Right kidney (tissue), 1 donor: ENCODE measurements at regions not wholly inside any gene's neighbourhood (a gene's known extent, or its start where the extent isn't known, plus 50 kb on each side); places are given as distances from the start of the nearest gene placed in this dataset.
"Not testable (repeated sequence)": the region's sequence is repeated elsewhere in the genome, so short reads cannot be mapped to it uniquely, and the experiment has no call there.

Experiments
- DNase-seq: peaks from one replicate; pipeline ENCODE4 v3.0.0-alpha.2; 2016

DNA sequence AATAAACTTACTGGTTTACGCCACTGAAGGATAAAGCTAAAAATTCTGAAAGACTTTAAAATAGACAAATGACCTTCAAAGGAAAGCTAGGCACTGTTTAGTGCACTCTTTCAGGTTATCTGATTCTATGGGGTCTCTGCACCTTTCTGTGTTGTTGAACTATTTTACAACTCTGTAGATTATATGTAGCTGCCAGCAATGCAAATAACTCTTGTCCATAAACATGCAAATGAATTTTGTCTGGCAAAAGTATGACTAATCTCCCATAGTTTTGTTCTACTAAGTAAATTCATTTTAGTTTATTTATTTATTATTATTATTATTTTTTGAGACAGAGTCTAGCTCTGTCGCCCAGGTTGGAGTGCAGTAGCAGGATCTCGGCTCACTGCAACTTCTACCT lies 266.3 kb upstream of the CCDC196 start:
- no peak for DNase-seq

DNA sequence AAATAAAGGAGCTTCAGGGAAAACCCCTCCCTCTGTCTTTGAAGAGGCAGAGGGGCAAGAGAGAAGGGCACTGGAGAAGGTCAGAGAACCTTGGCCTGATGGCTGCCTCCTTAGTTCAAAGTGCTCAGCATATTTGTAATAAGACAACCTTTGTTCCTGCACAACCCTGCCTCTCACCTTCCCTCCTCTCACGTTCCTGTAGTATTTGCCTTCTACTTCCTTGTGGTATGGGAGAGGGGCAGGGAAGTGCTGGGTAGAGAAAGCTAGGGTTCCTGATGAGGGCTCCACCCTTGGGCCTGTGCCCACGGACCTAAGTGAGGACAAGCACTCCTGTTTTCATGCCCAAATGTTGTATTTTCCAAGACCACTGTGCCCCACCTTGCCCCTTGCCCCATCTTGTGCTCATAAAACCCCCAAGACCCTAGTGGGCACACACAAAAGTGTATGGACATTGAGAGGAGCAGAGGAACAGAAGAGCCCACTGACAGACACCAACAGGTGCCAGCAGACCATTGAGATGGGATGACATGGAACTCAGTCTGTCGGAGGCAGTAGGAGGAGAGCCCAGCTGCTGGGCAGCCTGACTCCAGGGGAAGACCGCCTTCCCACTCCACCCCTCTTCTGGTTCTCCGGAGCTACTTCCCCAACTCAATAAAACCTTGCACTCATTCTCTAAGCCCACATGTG lies 261.5 kb upstream of the CCDC196 start:
- no peak for DNase-seq

DNA sequence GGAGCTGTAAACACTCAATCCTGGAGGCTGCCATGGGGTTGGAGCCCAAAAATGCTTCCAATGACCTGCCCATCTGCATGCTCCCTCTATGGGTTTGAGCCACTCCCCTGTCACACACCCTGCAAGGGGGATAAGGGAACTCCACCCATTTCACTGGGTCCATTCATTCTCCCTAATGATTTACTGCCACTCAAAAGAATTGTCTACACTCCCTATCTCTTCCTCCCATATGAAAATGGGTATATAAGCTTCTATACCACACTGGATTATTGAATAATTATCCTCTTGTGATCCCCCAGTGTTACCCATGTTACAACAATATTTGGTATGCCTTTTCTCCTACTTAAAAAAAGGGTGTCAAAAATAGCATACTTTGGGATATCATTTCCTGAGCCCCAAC lies 260.8 kb upstream of the CCDC196 start:
- DNase-seq, result no peak

DNA sequence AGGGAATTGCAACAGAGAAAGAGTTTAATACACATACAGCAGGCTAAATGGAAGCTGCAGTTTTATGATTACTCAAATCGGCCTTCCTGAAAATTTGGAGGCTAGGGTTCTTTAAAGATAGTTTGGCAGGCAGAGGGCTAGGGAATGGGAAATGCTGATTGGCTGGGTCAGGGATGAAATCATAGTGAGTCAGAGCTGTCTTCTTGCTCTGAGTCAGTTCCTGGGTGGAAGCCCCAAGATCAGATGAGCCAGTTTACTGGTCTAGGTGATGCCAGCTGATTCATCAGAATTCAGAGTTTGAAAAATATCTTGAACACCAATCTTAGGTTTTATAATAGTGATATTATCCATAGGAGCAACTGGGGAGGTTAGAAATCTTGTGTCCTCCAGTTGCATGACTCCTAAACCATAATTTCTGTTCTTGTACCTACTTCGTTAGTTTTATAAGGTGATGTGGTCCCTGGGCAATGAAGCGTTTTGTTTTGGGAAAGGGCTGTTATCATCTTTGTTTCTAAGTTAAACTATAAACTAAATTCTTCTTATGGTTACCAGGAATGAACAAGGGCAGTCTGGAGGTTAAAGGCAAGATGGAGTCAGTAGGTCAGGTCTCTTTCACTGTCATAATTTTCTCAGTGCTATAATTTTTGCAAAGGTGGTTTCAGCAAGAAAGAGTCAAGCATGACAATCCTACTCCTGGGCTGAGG lies 257.8 kb upstream of the CCDC196 start:
- DNase-seq, result no peak

DNA sequence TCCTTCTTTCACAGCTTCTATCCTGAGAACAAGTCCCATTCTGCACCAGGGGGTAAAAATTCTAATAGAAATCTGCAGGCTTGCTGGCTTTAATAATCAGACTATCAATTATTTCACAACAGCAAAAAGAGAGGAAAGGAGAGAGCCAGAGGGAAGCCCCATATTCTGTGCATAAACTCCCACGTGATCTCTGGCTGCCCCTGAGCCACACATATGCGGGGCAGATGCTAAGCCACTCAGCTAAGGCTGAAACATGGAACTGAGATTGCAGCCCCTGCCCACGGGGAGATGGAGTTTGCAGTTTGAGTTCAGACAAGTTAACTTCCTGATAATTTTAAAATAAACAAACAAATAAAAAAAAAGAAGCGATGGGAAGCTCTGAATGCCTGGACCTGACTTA lies 254.4 kb upstream of the CCDC196 start:
- no peak for DNase-seq

DNA sequence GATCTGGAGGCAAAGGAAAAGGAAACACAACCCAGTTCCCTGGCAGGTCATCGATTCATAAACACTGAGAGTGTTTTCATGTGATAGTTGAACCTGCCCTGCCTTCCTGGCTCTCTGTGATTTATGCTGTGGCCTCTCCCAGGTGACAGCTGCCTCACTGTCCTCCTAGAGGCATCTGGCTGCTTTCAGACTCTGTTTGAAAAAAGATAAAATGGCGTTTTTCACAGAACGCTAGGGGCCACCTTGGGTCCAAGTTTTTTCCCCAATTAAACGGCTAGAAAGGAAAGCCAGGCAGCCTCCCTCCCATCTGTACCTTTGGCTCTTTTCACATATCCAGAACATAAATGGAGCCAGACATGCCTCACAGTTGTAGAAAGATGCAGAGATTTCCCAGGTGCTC lies 252.6 kb upstream of the CCDC196 start:
- no peak for DNase-seq

DNA sequence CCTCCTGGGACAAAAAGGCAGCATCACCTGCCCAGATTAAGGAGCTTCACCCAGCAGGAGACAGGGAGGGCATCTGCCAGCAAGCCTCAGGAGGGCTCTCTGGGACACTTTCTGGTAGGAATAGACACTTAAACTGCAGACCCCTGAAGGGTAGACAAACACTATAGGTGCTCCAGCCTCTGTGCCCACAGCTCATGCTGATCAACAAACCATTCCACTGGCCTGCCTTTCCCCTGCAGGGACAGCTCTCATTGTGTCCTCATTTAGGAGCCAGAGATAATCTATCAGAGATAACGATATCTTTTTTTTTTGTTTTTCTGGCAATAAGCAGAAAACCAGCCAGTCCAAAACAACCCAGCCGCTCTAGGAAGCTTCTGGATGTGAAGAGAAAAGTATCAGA lies 251.8 kb upstream of the CCDC196 start:
- no peak for DNase-seq

DNA sequence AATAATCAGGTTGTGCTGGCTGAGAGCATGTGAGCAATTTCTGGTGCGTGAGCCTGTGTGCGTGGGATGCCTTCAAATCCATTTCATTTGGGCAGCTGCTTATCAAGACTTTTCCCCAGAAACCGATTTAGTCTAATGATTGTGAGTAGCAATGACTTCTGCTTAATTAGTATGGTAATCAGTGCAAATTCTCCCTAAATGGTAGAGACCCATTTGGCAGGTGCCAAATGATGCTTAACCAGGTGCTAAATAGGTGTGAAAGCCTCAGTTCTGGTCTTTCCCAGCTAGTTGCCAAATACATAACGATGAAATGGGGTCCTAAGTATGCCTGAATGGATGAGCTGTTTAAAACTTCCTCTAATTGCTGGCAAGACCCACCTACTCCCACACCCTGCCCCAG lies 248.4 kb upstream of the CCDC196 start:
- no peak for DNase-seq

DNA sequence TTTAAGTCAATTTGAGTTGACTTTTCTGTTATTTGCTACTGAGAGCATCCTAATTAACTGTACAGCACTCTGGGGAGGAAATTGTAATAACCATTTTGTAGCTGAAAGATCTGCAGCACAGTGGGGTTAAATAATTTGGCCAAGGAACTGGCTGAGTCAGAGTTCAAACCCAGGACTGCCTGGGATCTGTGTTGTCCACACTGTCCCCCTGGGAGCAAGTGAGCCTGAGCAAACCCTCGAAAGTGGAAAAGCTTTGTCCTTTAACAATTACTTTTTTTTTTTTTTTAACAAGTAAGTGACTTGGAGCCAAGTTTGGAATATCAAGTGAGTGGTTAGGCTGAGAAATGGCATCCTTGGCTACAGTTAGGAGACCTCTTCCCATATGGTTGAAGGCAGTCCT lies 247.2 kb upstream of the CCDC196 start:
- no peak for DNase-seq

DNA sequence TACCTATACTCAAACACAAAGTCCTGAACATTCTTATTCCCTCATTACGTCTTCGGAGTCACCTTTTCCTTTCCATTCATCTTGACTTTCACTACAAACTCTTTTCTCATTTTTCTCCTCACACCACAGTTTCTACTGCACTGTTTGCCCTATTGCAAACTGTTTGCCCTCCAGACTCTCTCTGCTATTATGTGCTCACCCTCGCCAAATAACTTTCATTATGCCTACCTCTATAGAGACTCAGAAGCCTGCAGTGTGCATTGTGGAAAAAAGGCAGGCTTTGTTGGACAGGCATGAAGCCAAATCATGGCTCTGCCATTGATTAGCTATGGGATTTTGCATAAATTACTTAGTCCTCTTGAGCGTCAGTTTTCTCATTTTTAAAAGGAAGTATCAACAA lies 246.6 kb upstream of the CCDC196 start:
- no peak for DNase-seq

DNA sequence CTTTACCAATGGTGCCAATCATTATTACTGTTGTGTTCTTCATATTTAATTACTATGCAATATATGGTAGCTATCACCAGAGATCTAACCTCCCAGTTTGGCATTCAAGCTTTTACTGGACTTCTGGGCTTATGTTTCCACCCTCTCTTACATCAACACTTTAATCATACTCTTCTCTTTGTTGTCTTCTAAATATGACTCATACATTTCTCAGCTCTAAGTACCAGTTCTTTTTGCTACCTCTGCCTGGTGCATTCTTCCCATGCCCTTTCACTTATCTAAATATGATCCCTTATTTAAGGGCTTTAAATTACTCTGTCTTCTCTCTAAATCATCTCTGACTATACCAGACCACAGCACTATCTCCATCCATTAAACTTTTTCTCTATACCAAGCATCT lies 246.1 kb upstream of the CCDC196 start:
- DNase-seq, result no peak

DNA sequence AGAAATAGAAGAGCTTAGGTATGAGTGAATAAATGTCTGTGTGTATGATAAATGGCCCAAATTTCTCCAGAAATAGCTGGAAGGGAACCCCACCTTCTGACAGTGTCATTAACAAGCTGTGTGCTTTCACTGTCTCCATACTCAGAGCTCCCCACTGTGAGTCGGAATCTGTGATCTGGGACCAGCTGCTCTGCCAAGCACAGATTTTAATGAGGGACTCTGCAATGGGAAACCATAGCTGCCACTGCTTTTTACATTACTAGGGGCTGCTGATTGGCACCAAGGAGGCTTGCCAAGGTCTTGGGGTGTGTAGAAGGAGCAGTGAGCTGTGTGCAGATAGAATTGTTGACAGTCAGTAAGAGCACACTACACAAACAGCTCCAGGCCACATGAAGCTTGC lies 244.2 kb upstream of the CCDC196 start:
- no peak for DNase-seq

DNA sequence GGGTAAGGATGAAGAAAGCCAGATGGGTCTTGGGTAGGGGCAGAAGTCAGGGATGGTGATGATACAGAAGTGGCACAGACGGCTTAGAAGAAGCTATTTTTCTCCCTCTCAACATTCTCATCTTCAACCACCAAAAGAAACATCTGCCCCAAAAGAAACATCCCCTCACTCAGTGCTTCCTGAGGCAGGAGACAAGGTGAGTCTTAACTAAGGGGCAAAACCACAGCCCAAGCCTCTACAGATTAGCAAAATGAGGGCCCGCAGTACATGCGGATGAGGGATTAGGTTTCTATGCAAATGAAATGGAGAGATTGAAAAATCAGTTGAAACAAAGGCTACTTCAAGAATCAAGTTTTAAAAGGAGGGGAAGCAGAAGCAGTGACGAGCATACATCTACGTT lies 241.3 kb upstream of the CCDC196 start:
- no peak for DNase-seq

DNA sequence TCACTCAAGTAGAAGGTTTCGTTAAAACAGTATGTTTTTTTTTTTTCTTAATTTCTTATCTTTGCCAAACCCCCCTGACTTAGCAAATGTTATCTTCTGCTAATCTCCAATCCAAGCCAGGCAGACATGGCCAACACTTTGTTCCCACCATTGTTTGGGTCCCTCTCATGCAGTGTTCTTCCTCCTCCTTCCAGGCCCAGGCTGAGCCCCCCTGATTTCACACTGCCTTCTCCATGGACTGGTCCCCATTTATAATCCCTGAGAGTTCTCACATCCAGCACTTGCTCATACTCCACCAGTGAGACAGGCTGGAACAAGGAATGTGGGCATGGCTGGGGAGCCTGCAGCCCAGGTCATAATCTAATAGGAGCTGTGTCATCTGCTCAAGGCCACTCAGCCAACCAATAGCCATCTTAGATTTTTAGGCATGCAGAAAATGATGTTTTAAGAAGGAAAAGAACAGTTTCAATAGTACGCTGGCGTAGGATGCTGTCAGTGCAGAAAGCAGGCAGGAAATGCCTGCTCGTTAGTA lies 238.4 kb upstream of the CCDC196 start:
- DNase-seq, result no peak

DNA sequence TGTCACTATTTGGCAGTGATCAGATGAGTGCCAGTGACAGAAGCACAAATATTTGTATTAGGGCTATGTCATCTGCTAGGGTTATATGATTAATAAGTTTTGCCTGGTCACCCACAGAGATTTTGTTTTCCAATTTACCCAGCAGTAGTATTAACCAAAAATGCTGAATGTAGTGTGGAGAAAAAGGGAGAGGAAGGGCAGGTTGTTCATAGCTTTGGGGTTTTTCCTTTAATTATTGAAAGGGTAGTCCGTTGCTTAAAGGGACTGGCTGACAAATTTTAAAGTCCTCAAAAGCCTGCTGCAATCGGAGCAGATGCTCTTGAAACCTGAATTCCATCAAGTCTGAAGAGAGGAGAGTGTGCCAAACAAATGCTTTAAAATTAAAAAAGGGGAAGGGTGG lies 237.9 kb upstream of the CCDC196 start:
- DNase-seq, result no peak

DNA sequence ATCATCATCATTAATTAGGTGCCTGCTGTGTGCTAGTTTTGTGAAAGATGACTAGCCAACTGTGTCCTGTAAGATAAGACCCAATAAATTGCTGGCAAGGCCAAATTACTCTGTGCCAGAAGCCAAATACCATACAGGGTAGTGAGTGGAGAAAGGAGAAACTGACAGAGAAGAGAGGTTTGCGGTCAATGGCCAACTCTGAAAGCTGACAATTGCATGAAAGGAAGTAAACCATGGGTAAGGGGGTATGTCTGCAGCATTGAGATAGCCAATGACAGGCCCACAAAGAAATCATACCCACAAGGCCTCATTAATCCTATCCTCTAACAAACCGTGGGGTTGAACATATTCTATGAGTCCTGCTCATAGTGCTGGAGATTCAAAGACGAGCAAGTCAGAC lies 236.6 kb upstream of the CCDC196 start:
- DNase-seq, result no peak

DNA sequence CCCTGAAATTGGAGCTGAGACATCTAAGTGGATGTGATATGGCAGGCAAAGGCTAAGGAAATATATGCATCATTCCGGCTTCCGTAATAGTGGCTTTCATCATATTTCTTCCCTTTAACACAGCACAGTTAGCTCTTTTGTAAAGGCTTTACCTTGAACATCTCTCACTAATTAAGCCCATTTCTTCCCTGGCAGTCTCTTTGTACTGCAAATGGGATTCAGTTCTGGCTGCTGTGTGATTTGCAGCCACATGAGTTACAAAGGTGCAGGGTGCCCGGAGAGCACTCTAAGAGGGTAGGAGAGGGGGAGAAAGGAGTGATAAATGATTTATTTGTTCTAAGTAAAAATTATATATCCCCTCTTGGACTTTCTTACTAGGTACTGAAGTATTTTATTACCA lies 232.1 kb upstream of the CCDC196 start:
- no peak for DNase-seq

DNA sequence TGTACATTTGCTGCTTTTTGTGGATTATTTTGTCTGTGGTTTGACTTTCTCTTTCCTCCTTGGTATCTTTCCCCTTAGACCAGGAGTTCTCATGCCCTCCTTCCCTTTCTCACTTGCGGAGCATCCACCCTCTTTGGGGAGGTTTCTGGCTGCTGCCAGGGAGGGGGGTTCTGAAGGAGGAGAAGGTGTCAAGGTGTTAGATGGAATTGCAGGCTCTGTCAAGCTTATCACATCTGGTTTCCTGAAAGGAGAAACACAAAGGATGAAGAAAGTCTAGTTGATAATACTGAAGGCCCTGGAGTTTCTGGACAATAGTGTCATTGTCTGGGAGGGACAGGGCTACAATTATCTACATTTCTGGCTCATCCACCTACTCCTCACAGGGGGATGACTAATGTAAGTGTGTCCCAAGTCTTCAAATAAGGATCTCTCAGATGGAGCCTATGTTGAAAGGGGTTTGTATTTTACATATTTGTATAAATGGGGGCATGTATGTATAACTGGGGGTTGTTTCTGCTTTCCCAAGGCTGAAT lies 217.3 kb upstream of the CCDC196 start:
- DNase-seq, result no peak

DNA sequence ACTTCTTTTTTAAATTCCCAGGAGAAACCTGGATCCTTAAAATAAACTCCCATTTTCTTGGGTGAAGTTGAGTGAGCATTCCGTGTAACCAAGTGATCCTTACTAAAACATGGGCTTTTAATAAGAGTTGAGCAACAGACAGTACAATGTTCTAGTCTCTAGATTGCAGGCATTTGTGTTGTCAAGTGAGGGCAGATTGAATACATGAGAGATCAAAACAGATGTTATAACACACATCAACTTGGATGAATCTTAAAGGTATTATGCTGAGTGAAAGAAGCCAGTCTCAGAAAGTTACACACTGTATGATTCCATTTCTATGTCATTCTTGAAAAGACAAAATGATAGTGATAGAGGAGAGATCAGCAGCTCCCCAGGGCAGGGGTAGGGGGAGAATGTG lies 213.9 kb upstream of the CCDC196 start:
- no peak for DNase-seq

DNA sequence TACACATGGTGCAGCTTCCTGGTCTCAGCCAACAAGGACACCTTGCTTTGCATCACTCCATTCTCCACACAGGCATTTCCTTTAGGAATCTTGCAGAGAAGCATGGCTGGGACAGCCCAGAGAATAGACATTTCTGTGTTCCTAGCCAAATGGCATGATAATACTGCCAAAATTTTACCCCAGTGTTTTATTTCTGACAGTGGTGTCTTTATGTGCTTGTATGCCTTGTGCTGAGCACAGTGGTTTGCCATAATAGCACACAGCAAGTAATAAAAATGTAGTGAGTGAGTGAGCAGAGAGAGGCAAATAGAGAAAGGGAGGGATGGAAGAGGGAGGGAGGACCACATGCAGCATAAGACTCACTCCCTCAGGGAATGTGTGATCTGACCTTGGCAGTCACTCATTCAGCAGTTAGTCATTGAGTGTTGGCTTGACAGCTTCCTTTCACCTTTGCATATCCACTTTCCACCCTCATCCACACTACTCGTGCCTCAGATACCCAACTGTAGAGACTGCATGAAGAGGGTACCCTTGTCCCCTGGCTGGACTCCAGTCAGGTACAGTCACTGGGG lies 212.8 kb upstream of the CCDC196 start:
- DNase-seq, result no peak

DNA sequence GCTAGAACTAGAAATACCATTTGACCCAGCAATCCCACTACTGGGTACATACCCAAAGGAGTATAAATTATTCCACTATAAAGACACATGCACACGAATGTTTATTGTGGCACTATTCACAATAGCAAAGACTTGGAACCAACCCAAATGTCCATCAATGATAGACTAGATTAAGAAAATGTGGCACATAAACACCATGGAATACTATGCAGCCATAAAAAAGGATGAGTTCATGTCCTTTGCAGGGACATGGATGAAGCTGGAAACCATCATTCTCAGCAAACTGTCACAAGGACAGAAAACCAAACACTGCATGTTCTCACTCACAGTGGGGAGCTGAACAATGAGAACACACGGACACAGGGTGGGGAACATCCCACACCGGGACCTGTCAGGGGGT lies 207.8 kb upstream of the CCDC196 start:
- not testable (repeated sequence) for DNase-seq

DNA sequence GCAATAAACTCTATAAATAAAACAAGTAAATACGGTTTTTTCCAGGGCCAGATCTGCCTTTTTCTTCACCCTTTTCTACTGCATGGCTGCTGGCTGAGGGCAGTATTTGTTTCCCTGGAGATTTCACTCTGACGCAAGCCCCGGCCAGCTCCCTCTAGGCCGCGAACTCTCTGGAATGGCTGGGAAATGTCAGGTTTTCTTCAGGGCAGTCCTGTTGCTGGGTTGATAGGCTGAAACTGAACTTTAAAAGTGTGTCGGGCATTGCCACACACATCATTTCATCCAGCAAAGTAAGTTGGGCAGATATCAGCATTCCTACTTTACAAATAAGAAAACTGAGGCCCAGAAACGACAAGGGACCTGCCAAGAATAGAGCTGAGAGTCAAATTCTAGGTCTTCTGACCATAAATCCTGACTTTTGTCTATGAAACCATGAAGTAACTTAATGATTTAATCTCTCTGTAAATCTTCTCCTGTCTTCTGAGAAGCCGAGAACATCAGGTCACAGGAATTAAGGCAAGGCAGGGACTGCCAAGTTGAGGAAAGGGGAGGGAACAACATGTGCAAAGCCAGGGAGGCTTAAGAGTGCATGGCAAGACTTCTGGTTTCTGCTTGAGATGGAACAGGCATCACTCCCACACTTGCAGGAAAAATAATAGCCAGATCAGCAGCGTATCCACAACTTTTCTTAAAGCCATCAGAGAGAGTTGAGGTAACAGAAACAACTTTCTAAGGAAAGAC lies 205.0 kb upstream of the CCDC196 start:
- no peak for DNase-seq

DNA sequence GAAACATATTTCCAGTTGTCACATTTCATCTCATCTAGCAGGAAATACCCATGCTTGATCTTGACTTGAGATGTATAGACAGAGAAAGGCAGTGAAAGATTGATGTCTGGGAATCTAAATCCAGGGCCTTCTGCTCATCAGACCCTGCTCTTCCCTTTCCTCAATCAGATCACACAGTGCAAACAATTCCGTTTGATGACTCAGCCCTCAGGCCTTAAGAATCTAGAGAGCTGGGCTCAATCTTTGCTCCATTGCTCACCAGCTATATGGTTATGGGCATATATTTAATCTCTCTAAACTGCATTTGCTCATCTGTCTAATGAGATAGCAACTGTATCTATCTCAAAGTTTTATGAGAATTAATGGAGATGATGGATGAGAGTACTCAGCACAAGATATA lies 201.8 kb upstream of the CCDC196 start:
- no peak for DNase-seq
